IMR-90 (cell line): ENCODE measurements at regions not wholly inside any gene's neighbourhood (a gene's known extent, or its start where the extent isn't known, plus 50 kb on each side); places are given as distances from the start of the nearest gene placed in this dataset.

Experiments used
- BHLHE40 ChIP-seq: fragments of 150-350 bp; IDR thresholded peaks from 2 replicates; pipeline ENCODE4 v1.6.1; 2016; ENCODE audit warnings: mild to moderate bottlenecking, low read depth, low read length
- CEBPB ChIP-seq: IDR thresholded peaks from 2 replicates; pipeline ENCODE4 v1.6.1; 2012; ENCODE audit warnings: low read depth, low read length, improper control_type of control experiment
- CTCF ChIP-seq: conservative IDR thresholded peaks from 2 replicates; pipeline ENCODE4 v1.5.1; 2012; ENCODE audit warnings: mild to moderate bottlenecking, low read depth, low read length, improper control_type of control experiment
- POLR2A ChIP-seq: IDR thresholded peaks from 2 replicates; pipeline ENCODE4 v1.6.1; 2012; ENCODE audit warnings: mild to moderate bottlenecking, low read depth, low read length
- RAD21 ChIP-seq: IDR thresholded peaks from 2 replicates; pipeline ENCODE4 v1.6.1; 2012; ENCODE audit warnings: low read length, improper control_type of control experiment

DNA sequence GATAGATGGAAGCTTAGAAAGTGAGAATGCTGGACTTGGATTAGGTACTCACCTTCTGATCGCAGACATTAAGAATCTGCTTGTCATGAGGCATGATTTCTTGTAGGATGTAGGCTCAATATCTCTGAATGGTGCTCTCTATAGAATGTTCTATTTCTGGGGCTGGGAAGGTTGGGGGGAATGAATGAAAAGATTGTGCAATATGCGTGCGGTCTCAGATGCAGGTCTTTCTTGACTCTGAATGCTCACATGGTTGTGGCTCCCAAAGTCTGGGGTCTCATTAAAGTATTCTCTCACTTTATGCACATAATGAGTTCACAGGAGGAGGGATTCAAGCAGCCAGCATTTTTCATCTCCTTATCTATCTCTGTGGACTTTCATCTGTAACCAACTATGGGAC lies 482.0 kb upstream of the CD180 start:
- TF ChIP-seq CEBPB, result no peak
- no peak for TF ChIP-seq POLR2A
- TF ChIP-seq BHLHE40, result no peak
- TF ChIP-seq CTCF, result no peak
- no peak for TF ChIP-seq RAD21
